GM12878 (cell line): ENCODE measurements at regions not wholly inside any gene's neighbourhood (a gene's known extent, or its start where the extent isn't known, plus 50 kb on each side); places are given as distances from the start of the nearest gene placed in this dataset.

Source experiments
- ATAC-seq: fragments of 200-7000 bp; cut with Tn5 transposase; 3 replicates; pipeline ENCODE4 v1.9.1; 2020; ENCODE audit warnings: mild to moderate bottlenecking, moderate library complexity
- BruUV-seq: library from RNA; stranded (reverse); fragments of 400-500 nt; replicated peaks from 2 replicates; lab custom pipeline; 2021; lab: Mats Ljungman, UMichigan
- CTCF ChIA-PET: fragments of 300-600 bp; sonication (Branson Sonifier 250); formaldehyde crosslinking; extraction: SDS; loops from one replicate; lab custom pipeline; 2021; ENCODE audit warnings: inconsistent platforms; lab: Yijun Ruan, JAX
- POLR2A ChIA-PET: fragments of 350-600 bp; formaldehyde crosslinking; extraction: SDS; loops from one replicate; lab custom pipeline; 2021; ENCODE audit warnings: inconsistent platforms; lab: Charles Lee
- RAD21 ChIA-PET: fragments of 300-600 bp; sonication (Branson Sonifier 250); formaldehyde crosslinking; loops from one replicate; lab custom pipeline; 2023; ENCODE audit warnings: antibody characterized with exemption; ENCODE audit not compliant: unreplicated experiment; lab: Charles Lee
- SMC1A ChIA-PET: fragments of 300-600 bp; sonication (Branson Sonifier 250); formaldehyde crosslinking; loops from one replicate; lab custom pipeline; 2023; ENCODE audit not compliant: unreplicated experiment, uncharacterized antibody; lab: Charles Lee
- DNase-seq: peaks from one replicate; pipeline ENCODE4 v3.0.0-alpha.2; 2011; ENCODE audit warnings: low read depth, low spot score
- FAIRE-seq: peaks from 3 replicates; lab custom pipeline; 2011; peaks lifted over from hg19 to GRCh38; lab: Jason Lieb, UNC
- H2AFZ ChIP-seq: 2 replicates; pipeline ENCODE4 v1.6.0; 2011; ENCODE audit warnings: low read depth, low read length, control low read depth; ENCODE audit not compliant: control insufficient read depth
- H3K27ac ChIP-seq: 2 replicates; pipeline ENCODE4 v1.5.1; 2011; ENCODE audit warnings: control low read depth; ENCODE audit not compliant: control insufficient read depth, insufficient read depth
- H3K27me3 ChIP-seq, 2 experiments: replicated peaks in 1 of 2; 2 replicates each; pipeline versions ENCODE4 v1.6.0 to v1.6.1; 2011; ENCODE audit warnings: low read length in 1 of 2; ENCODE audit not compliant: control insufficient read depth in 2 of 2, insufficient read depth in 2 of 2
- H3K36me3 ChIP-seq, 2 experiments: 2 replicates each; pipeline ENCODE4 v1.5.1; 2011; ENCODE audit warnings: low read length in 1 of 2; ENCODE audit not compliant: control insufficient read depth in 2 of 2, insufficient read depth in 2 of 2
- H3K4me1 ChIP-seq: 2 replicates; pipeline ENCODE4 v1.6.1; 2011; ENCODE audit warnings: mild to moderate bottlenecking, low read length, moderate library complexity, mixed read lengths; ENCODE audit not compliant: control insufficient read depth, insufficient read depth
- H3K4me2 ChIP-seq: 2 replicates; pipeline ENCODE4 v1.6.0; 2011; ENCODE audit warnings: control low read depth; ENCODE audit not compliant: control insufficient read depth, insufficient read depth
- H3K4me3 ChIP-seq: fragments of 200-600 bp; sonication (generic); 2 replicates; pipeline ENCODE4 v1.5.1; 2016
- H3K79me2 ChIP-seq: 2 replicates; pipeline ENCODE4 v1.6.0; 2011; ENCODE audit warnings: low read length; ENCODE audit not compliant: control insufficient read depth, insufficient read depth
- H3K9ac ChIP-seq: 2 replicates; pipeline ENCODE4 v1.8.0; 2011; ENCODE audit warnings: low read length, control low read depth, mixed read lengths; ENCODE audit not compliant: control insufficient read depth, insufficient read depth
- H3K9me3 ChIP-seq: replicated peaks from 3 replicates; pipeline ENCODE4 v1.5.1; 2011; ENCODE audit warnings: mild to moderate bottlenecking, low read length; ENCODE audit not compliant: control insufficient read depth, insufficient read depth
- H4K20me1 ChIP-seq: 2 replicates; pipeline ENCODE4 v1.6.0; 2011; ENCODE audit not compliant: control insufficient read depth, insufficient read depth
- BMI1 ChIP-seq: fragments of 450-650 bp; IDR thresholded peaks from 2 replicates; pipeline ENCODE4 v1.6.1; 2016; ENCODE audit warnings: mild to moderate bottlenecking, moderate library complexity, borderline replicate concordance
- CBX3 ChIP-seq: fragments of 200-600 bp; sonication (generic); IDR thresholded peaks from 2 replicates; pipeline ENCODE4 v1.6.1; 2016; ENCODE audit warnings: low read depth, borderline replicate concordance
- HDAC6 ChIP-seq: fragments of 200-600 bp; sonication (generic); IDR thresholded peaks from one replicate; pipeline ENCODE4 v1.8.0; 2017; ENCODE audit warnings: antibody characterized with exemption; ENCODE audit not compliant: unreplicated experiment
- IRF4 ChIP-seq: IDR thresholded peaks from 2 replicates; pipeline ENCODE4 v1.6.1; 2011; ENCODE audit warnings: low read depth, low read length
- KDM1A ChIP-seq: fragments of 200-600 bp; sonication (generic); IDR thresholded peaks from 2 replicates; pipeline ENCODE4 v1.6.1; 2016; ENCODE audit warnings: borderline replicate concordance
- NFYA ChIP-seq: IDR thresholded peaks from 2 replicates; pipeline ENCODE4 v1.6.1; 2011; ENCODE audit warnings: low read depth, mild to moderate bottlenecking, low read length, improper control_type of control experiment, borderline replicate concordance
- NFYB ChIP-seq: IDR thresholded peaks from 2 replicates; pipeline ENCODE4 v1.6.1; 2011; ENCODE audit warnings: low read depth, mild to moderate bottlenecking, low read length, improper control_type of control experiment, moderate library complexity; ENCODE audit not compliant: insufficient read depth
- NKRF ChIP-seq: fragments of 450-650 bp; conservative IDR thresholded peaks from 2 replicates; pipeline ENCODE4 v1.6.1; 2017; ENCODE audit warnings: mild to moderate bottlenecking, moderate library complexity
- PKNOX1 ChIP-seq: fragments of 450-650 bp; IDR thresholded peaks from 2 replicates; pipeline ENCODE4 v1.6.1; 2016; ENCODE audit warnings: mild to moderate bottlenecking
- RB1 ChIP-seq: fragments of 450-650 bp; formaldehyde crosslinking; IDR thresholded peaks from 2 replicates; pipeline ENCODE4 v1.6.1; 2017; ENCODE audit warnings: mild to moderate bottlenecking, borderline replicate concordance
- WRNIP1 ChIP-seq: IDR thresholded peaks from 2 replicates; pipeline ENCODE4 v1.6.1; 2011; ENCODE audit warnings: low read depth, low read length, improper control_type of control experiment, borderline replicate concordance
- ZBTB40 ChIP-seq: fragments of 450-650 bp; IDR thresholded peaks from 2 replicates; pipeline ENCODE4 v1.6.1; 2016; ENCODE audit warnings: mild to moderate bottlenecking, moderate library complexity, borderline replicate concordance
- WGBS: methylation state at CpG from one replicate; pipeline ENCODE4 v1.1.6; 2016; ENCODE audit warnings: low lambda C conversion rate; ENCODE audit not compliant: insufficient replicate concordance, insufficient coverage; ENCODE audit errors: missing lambda C conversion rate; 5-methylcytosine and 5-hydroxymethylcytosine counted together
- in situ Hi-C: fragments of 300-500 bp; cut with MboI; formaldehyde crosslinking; loops from 9 replicates; pipeline ENCODE4 v1.14.3; 2018; ENCODE audit warnings: mixed read lengths
- intact Hi-C: fragments of 100-400 bp; cut with micrococcal nuclease; formaldehyde crosslinking; loops from one replicate; pipeline ENCODE4 v1.14.2; 2022; ENCODE audit not compliant: unreplicated experiment

GRCh38 chr1:90246069-90246468 lies 251.2 kb downstream of the ZNF326 start:
- Histone ChIP-seq H3K9ac (no peak overlapping the region), H2AFZ (no peak overlapping the region), H3K4me3 (no peak overlapping the region), H3K4me1 (no peaks in the 10 kb centered on the region), H3K36me3 (no peaks in the 10 kb centered on the region), H3K9me3 (no peaks in the 10 kb centered on the region), H3K4me2 (no peak overlapping the region), H3K27ac (no peak overlapping the region), H4K20me1 (no peaks in the 10 kb centered on the region), H3K27me3 (no peaks in the 10 kb centered on the region), H3K79me2 (no peaks in the 10 kb centered on the region)
- ATAC-seq (no peak), FAIRE-seq (no peak), DNase-seq (no peak)
- in situ Hi-C loops (no loop called here), intact Hi-C loops (no loop called here)
- 46% methylated on average over 2 of the region's 2 CpGs for WGBS
- no peak for TF ChIP-seq RB1
- no peak for TF ChIP-seq NKRF
- TF ChIP-seq NFYA, result no peak
- no peak for TF ChIP-seq WRNIP1
- TF ChIP-seq HDAC6, result no peak
- TF ChIP-seq BMI1, result no peak
- TF ChIP-seq IRF4, result no peak
- no peak for TF ChIP-seq KDM1A
- TF ChIP-seq CBX3, result no peak
- no peak for TF ChIP-seq PKNOX1
- TF ChIP-seq NFYB, result no peak
- no peak for TF ChIP-seq ZBTB40
- BruUV-seq, result no TSS peak
- CTCF ChIA-PET, result interaction anchor here (1.6 kb wide), 1 partner anchor 414 kb away, joined by 3 read pairs; no protein-coding TSS in a partner anchor
- RAD21 ChIA-PET, result no interaction called here
- SMC1A ChIA-PET, result interaction anchor here (2.2 kb wide), 1 partner anchor 13 kb away, joined by 10 read pairs; no protein-coding TSS in a partner anchor
- POLR2A ChIA-PET, result no interaction called here
